PC-9 (cell line): ENCODE measurements at regions not wholly inside any gene's neighbourhood (a gene's known extent, or its start where the extent isn't known, plus 50 kb on each side); places are given as distances from the start of the nearest gene placed in this dataset.

Source experiments
- BruUV-seq: library from RNA; stranded (reverse); fragments of 400-500 nt; replicated peaks from 2 replicates; lab custom pipeline; 2021; lab: Mats Ljungman, UMichigan
- CTCF ChIA-PET: fragments of 300-600 bp; sonication (Branson Sonifier 250); formaldehyde crosslinking; loops from one replicate; lab custom pipeline; 2022; ENCODE audit warnings: antibody characterized with exemption; lab: Charles Lee
- POLR2A ChIA-PET: fragments of 300-600 bp; sonication (Branson Sonifier 250); formaldehyde crosslinking; loops from one replicate; lab custom pipeline; 2022; ENCODE audit warnings: antibody characterized with exemption; ENCODE audit not compliant: unreplicated experiment; lab: Charles Lee
- DNase-seq, 2 experiments: peaks; one replicate each; pipeline versions ENCODE4 v3.0.0 to v3.0.0-alpha.2; 2015 to 2022; ENCODE audit warnings: mixed read lengths in 1 of 2
- H2AFZ ChIP-seq: fragments of 200-600 bp; sonication (generic); 2 replicates; pipeline ENCODE4 v1.8.1; 2017; ENCODE audit warnings: antibody characterized with exemption
- H3F3A ChIP-seq: fragments of 200-600 bp; sonication (generic); 2 replicates; pipeline ENCODE4 v1.8.1; 2017; ENCODE audit warnings: antibody characterized with exemption, mild to moderate bottlenecking, low read depth; ENCODE audit not compliant: insufficient read depth
- H3K27ac ChIP-seq: fragments of 200-600 bp; sonication (generic); 2 replicates; pipeline ENCODE4 v1.6.1; 2016; ENCODE audit warnings: mixed run types
- H3K27me3 ChIP-seq: fragments of 200-600 bp; sonication (generic); 2 replicates; pipeline ENCODE4 v1.6.1; 2016; ENCODE audit warnings: low read depth, mixed run types; ENCODE audit not compliant: insufficient read depth
- H3K36me3 ChIP-seq: fragments of 200-600 bp; sonication (generic); 2 replicates; pipeline ENCODE4 v1.6.1; 2016; ENCODE audit warnings: low read depth, mixed run types
- H3K4me1 ChIP-seq: fragments of 200-600 bp; sonication (generic); replicated peaks from 2 replicates; pipeline ENCODE4 v1.6.1; 2016; ENCODE audit warnings: mixed run types; ENCODE audit not compliant: insufficient read depth
- H3K4me2 ChIP-seq: fragments of 200-600 bp; sonication (generic); 2 replicates; pipeline ENCODE4 v1.6.1; 2017; ENCODE audit warnings: mixed run types
- H3K4me3 ChIP-seq: fragments of 200-600 bp; sonication (generic); 2 replicates; pipeline ENCODE4 v1.6.1; 2016; ENCODE audit warnings: mixed run types
- H3K79me2 ChIP-seq: fragments of 200-600 bp; sonication (generic); 2 replicates; pipeline ENCODE4 v1.6.1; 2017; ENCODE audit warnings: low read depth, mixed run types
- H3K9me2 ChIP-seq: fragments of 200-600 bp; sonication (generic); 2 replicates; pipeline ENCODE4 v1.8.1; 2017; ENCODE audit warnings: mild to moderate bottlenecking; ENCODE audit not compliant: insufficient read depth
- H3K9me3 ChIP-seq: fragments of 200-600 bp; sonication (generic); 2 replicates; pipeline ENCODE4 v1.8.1; 2016; ENCODE audit warnings: low read depth; ENCODE audit not compliant: insufficient read depth
- H4K20me1 ChIP-seq: fragments of 200-600 bp; sonication (generic); 2 replicates; pipeline ENCODE4 v1.8.1; 2017; ENCODE audit not compliant: insufficient read depth
- EZH2 ChIP-seq: fragments of 200-600 bp; sonication (generic); IDR thresholded peaks from 2 replicates; pipeline ENCODE4 v1.8.0; 2017; ENCODE audit warnings: antibody characterized with exemption, low read depth
- intact Hi-C: fragments of 100-400 bp; cut with micrococcal nuclease; formaldehyde crosslinking; loops from one replicate; pipeline ENCODE4 v1.10.0; 2022; ENCODE audit not compliant: unreplicated experiment
- TF ChIP-seq, protein P1 (sequence below): fragments of 200-600 bp; sonication (generic); conservative IDR thresholded peaks from 2 replicates; pipeline ENCODE4 v1.6.1; 2017; ENCODE audit warnings: mixed run types, antibody characterized with exemption, mild to moderate bottlenecking, moderate library complexity

GRCh38 chr16:72502594-72503005 lies 330.6 kb upstream of the PMFBP1 start:
- DNase-seq = no peak
- ChIA-PET POLR2A (no interaction called here), CTCF (interaction anchor here (0.6 kb wide), 1 partner anchor 15 kb away, joined by 3 read pairs; no protein-coding TSS in a partner anchor)
- no peak for TF ChIP-seq EZH2
- TF ChIP-seq, protein P1, sequence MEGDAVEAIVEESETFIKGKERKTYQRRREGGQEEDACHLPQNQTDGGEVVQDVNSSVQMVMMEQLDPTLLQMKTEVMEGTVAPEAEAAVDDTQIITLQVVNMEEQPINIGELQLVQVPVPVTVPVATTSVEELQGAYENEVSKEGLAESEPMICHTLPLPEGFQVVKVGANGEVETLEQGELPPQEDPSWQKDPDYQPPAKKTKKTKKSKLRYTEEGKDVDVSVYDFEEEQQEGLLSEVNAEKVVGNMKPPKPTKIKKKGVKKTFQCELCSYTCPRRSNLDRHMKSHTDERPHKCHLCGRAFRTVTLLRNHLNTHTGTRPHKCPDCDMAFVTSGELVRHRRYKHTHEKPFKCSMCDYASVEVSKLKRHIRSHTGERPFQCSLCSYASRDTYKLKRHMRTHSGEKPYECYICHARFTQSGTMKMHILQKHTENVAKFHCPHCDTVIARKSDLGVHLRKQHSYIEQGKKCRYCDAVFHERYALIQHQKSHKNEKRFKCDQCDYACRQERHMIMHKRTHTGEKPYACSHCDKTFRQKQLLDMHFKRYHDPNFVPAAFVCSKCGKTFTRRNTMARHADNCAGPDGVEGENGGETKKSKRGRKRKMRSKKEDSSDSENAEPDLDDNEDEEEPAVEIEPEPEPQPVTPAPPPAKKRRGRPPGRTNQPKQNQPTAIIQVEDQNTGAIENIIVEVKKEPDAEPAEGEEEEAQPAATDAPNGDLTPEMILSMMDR = no peak
- Histone ChIP-seq H3F3A (no peaks in the 10 kb centered on the region), H3K27ac (no peak overlapping the region), H2AFZ (no peak overlapping the region), H3K4me3 (no peak overlapping the region), H3K9me3 (no peaks in the 10 kb centered on the region), H3K4me2 (no peak overlapping the region), H3K36me3 (no peaks in the 10 kb centered on the region), H3K27me3 (no peaks in the 10 kb centered on the region), H3K79me2 (no peaks in the 10 kb centered on the region), H3K4me1 (no peaks in the 10 kb centered on the region), H4K20me1 (no peaks in the 10 kb centered on the region), H3K9me2 (no peaks in the 10 kb centered on the region)
- intact Hi-C loops = loop anchor here (1.0 to 5.0 kb wide), 4 partner anchors 545 to 1454 kb away; partner anchors contain the start of gene ZFHX3
- BruUV-seq = no TSS peak

DNA sequence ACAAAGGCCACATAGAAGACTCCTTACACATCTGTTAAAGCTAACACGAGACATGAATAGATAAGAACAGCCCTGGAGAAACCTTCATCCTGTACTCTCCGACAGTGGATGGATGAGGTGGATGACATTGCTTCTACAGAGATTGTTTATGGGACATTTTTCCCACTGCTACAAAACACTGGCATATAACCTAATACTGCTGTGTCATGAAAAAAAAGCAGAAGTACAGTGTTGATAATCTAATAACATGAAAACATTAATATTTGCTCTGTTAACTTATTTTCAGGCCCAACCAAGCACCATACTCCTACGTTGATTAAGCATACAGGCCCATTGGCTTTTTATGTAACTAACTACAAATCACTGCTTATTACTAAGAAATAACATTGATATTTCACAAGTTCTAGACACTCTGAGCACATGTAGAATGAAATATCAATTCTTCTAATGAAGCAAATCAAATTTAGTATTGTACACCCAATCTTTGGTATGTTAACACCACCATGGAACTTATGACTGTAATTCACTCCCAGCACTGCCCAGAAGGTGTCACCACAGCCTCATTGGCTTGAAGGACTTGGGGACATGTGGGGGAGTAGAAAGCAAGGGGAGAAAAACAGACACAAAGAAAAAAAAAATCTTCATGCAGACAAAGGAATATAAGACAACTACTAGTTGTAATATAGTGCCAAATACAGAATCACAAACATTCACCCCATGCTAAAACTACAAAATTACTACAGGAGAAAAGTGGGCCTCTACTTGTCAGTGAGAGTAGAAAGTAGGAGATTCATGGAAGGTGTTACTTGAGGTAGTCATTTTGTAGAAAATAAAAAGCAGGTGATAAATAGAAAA lies 330.0 kb upstream of the PMFBP1 start:
- POLR2A ChIA-PET = no interaction called here
- Histone ChIP-seq H3K4me2 (no peak overlapping the region), H3K27me3 (no peaks in the 10 kb centered on the region), H3F3A (no peaks in the 10 kb centered on the region), H3K4me3 (no peak overlapping the region), H3K9me2 (no peaks in the 10 kb centered on the region), H4K20me1 (no peaks in the 10 kb centered on the region), H3K9me3 (no peaks in the 10 kb centered on the region), H3K27ac (no peak overlapping the region), H3K79me2 (no peaks in the 10 kb centered on the region), H2AFZ (no peak overlapping the region), H3K4me1 (no peaks in the 10 kb centered on the region), H3K36me3 (no peaks in the 10 kb centered on the region)
- peak in 1 of 2 experiments; percentile 41 for DNase-seq
- TF ChIP-seq, protein P1 = peak; percentile 85
- TF ChIP-seq EZH2 = no peak
- CTCF ChIA-PET = no interaction called here
- BruUV-seq = no TSS peak
- intact Hi-C loops = loop anchor here (1.0 to 5.0 kb wide), 4 partner anchors 545 to 1454 kb away; partner anchors contain the start of gene ZFHX3

DNA sequence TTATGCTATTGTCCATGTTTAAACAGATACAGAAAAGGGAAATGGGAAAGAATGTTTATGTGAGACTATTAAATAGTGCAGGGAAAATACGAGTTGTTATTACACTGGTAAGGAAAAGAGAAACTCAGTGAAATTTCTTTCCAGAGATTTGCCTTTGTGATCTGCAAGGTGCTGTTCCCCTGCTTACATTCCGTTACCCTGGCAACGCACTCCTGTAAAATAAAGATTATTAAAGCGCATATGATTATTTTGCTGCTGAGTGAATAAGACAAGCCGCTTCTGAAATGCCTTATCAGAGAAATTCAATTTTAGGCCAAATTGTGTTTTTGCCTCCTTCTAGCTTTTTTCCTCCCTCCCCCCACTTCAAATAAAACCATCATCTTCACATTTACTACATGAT lies 328.6 kb upstream of the PMFBP1 start:
- no peaks in the 10 kb centered on the region for H3K27me3 ChIP-seq
- no peak overlapping the region for H2AFZ ChIP-seq
- H4K20me1 ChIP-seq = no peaks in the 10 kb centered on the region
- no peak overlapping the region for H3K4me2 ChIP-seq
- H3F3A ChIP-seq = no peaks in the 10 kb centered on the region
- DNase-seq = no peak
- H3K9me2 ChIP-seq = no peaks in the 10 kb centered on the region
- H3K27ac ChIP-seq = no peak overlapping the region
- H3K4me3 ChIP-seq = no peak overlapping the region
- H3K36me3 ChIP-seq = no peaks in the 10 kb centered on the region
- no TSS peak for BruUV-seq
- POLR2A ChIA-PET = no interaction called here
- TF ChIP-seq, protein P1 = no peak
- no peak for TF ChIP-seq EZH2
- H3K9me3 ChIP-seq = no peaks in the 10 kb centered on the region
- no peaks in the 10 kb centered on the region for H3K79me2 ChIP-seq
- no peaks in the 10 kb centered on the region for H3K4me1 ChIP-seq
- intact Hi-C loops = loop anchor here (5.0 kb wide), 3 partner anchors 547 to 717 kb away; partner anchors contain the start of gene ZFHX3
- CTCF ChIA-PET = no interaction called here
